ENCODE measurements at regions not wholly inside any gene's neighbourhood (a gene's known extent, or its start where the extent isn't known, plus 50 kb on each side); places are given as distances from the start of the nearest gene placed in this dataset.

DNA sequence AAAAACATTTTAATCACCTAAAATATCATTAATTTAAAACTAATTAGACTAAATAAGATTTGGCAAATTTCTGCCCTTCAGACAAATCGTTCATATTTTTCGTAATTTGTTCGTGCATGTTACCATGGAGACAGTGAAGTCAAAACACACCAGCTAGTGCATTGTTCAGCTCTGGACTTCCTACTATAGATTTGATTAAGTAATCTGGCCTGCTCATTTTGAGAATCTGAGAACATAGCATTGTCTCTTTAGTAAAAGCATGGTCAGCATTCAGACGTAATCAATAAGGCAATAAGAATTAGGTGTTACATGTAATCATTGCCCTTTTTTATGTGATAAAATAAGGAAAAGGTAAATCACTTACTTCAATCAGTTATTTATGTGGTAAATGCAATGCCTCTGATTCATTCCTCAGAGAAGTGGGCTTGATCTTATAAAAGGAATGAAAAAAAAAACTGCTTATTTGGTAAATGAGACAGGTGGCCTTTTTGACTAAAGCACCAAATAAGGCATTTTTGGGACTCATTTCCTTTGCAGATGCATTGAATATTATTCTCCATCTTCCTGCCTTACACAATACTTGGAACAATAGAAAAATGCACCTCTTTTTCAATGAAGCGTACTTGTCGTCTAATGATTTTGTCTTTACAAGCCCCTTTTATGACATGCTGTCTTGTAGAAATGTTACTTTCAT lies 84.5 kb upstream of the FNDC3B start:
- TF ChIP-seq, protein P1, sequence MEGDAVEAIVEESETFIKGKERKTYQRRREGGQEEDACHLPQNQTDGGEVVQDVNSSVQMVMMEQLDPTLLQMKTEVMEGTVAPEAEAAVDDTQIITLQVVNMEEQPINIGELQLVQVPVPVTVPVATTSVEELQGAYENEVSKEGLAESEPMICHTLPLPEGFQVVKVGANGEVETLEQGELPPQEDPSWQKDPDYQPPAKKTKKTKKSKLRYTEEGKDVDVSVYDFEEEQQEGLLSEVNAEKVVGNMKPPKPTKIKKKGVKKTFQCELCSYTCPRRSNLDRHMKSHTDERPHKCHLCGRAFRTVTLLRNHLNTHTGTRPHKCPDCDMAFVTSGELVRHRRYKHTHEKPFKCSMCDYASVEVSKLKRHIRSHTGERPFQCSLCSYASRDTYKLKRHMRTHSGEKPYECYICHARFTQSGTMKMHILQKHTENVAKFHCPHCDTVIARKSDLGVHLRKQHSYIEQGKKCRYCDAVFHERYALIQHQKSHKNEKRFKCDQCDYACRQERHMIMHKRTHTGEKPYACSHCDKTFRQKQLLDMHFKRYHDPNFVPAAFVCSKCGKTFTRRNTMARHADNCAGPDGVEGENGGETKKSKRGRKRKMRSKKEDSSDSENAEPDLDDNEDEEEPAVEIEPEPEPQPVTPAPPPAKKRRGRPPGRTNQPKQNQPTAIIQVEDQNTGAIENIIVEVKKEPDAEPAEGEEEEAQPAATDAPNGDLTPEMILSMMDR (conservative IDR thresholded peaks at IDR 0.05; ENCODE audit: low read length): no peak
- no peak for TF ChIP-seq EZH2phosphoT487 (IDR thresholded peaks at IDR 0.05; ENCODE audit: borderline replicate concordance, low read depth, low read length)

Data from OCI-LY7 (cell line).